GM21786 (cell line): ENCODE measurements at regions not wholly inside any gene's neighbourhood (a gene's known extent, or its start where the extent isn't known, plus 50 kb on each side); places are given as distances from the start of the nearest gene placed in this dataset.
"Not testable (repeated sequence)": the region's sequence is repeated elsewhere in the genome, so short reads cannot be mapped to it uniquely, and the experiment has no call there.

Experiments used
- ATAC-seq: cut with Tn5 transposase; IDR thresholded peaks from one replicate; pipeline ENCODE4 v1.9.1; 2021; ENCODE audit not compliant: unreplicated experiment

DNA sequence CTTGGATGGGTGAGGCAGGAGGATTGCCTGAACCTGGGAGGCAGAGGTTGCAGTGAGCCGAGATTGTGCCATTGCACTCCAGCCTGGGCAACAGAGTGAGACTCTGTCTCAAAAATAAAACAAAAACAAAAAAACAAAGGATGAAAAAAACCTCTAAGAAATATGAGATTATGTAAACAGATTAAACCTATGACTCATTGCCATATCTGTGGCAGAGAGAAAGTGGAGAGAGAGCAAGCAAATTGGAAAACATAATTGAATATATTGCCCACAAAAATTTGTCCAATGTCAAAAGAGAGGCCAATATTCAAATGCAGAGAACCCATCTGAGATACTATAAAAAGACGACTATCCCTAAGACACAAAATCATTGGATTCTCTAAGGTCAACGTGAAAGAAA, 1106.0 kb downstream of the OTOL1 start:
- ATAC-seq: no peak

DNA sequence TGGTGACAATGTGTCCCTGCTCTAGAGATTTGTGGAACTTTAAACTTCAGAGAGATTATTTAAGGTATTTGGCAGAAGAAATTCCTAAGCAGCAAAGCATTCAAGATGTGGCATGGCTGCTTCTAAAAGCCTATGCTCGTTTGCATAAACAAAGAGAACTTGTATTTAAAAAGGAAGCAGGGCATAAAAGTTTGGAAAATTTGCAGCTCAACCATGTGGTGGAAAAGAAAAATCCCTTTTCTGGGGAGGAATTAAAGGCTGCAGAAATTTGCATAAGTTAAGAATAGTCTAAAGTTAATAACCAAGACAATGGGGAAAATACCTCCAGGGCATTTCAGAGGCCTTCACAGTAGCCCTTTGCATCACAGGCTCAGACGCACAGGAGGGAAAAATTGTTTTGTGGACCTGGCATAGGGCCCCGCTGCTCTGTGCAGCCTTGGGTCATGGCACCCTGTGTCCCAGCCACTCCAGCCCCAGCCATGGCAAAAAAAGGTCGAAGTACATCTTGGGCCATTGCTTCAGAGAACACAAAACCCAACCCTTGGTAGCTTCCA, 1109.1 kb downstream of the OTOL1 start:
- ATAC-seq: no peak

DNA sequence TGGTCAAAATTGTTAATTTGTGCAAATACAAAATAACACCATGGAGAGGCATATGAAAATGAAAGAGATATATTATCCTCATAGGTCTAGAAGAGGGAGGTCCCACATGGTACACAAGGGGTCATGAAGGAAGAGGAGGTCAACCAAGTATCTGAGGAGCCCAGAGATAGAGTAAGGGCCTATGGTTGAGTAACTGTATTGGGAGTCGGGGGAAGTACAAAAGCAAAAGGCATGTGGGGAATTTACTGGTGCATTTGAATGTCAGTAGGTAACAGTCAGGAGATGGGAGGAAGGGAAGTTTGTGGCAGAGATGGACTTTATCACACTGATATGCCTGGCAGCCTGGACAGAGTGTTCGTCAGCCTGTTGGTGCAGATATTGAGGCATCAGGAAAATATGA, 1113.7 kb downstream of the OTOL1 start:
- no peak for ATAC-seq

DNA sequence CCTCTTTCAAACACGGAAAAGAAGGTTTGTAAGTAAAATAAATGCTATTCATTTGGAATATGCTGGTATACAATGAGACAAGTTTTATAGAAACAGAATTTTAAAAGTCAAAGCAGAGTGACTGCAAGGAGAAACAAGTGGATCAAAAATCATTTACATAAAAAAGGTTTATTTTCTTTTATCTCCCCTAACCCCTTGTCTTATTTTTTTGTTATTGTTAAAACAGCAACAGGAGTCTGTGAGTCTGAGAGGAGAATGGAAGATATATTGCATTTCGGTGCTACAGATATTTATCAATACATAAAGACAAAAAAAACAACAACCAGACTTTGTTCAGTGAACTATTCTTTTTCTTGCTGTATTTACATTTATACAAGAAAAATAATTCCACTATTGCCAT, 1116.4 kb downstream of the OTOL1 start:
- no peak for ATAC-seq

DNA sequence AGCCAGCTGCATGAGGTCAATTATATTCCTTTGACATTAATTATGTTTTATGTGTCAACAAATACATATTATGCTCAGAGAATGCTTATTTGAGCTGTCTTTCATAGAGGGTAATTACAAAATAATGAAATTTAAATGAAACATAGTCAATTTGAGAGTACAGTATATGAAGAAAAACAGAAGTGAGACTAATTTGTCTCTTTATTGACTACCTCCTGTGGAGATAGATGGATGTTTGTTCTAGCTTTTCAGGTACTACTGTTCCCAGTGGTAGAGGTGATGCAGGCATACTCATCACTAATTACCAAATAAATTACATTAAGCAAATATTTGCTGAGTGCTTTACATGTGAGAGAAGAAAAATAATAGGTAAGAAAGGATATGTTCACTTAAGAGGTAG, 1129.6 kb downstream of the OTOL1 start:
- ATAC-seq: no peak

DNA sequence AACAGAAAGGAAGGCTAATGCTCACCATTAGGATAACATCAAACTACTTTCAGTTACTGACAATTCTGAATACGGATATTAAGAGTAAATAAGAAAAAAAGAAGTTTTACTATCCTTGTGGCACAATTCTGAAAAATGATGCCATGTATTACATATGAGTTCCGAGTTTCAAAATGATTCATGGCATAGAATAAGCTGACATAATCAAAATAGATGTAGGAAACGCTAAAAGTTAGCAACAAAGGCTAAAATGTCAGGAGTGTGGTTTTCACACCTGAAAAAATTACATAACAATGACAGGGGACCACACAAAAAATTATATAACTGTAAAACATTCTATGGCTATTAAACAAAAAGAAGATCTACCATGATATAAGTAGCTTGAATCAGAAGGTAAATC, 1131.9 kb downstream of the OTOL1 start:
- no peak for ATAC-seq

DNA sequence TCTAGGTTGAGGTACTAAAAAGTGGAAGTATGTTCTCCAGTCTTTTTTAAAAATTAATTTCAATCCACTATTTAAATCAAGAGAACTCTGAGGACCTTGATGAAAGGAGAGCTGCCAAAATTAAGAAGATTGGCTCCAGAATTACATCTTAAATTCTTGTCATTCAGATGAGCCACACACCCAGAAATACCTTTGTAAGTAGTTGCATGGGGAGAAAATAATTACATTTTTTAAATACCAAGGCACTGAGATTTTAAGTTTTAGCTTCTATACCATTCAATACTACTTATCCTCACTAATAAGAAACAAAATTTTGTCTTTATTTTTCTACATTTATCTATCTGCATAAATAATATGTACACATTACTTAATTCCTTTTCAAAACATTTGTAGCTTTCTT, 1132.8 kb downstream of the OTOL1 start:
- no peak for ATAC-seq

DNA sequence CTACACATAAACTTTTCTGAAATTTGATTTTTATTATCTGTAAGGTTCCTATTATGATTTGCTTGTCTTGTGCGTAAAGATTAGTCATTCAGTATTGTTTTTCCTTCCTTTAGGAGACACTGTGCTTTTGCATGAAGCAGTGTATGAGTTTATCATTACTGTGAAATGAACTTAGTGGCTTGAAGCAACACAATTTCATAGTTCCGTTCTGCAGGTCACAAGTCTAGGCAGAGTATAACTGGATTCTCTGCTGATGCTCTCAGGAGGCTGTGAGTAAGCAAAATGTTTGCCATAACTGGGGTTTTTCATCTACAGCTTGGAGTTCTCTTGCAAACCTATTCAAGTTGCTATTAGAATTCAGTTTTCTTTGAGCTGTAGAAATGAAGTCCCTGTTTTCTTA, 1136.1 kb downstream of the OTOL1 start:
- no peak for ATAC-seq

DNA sequence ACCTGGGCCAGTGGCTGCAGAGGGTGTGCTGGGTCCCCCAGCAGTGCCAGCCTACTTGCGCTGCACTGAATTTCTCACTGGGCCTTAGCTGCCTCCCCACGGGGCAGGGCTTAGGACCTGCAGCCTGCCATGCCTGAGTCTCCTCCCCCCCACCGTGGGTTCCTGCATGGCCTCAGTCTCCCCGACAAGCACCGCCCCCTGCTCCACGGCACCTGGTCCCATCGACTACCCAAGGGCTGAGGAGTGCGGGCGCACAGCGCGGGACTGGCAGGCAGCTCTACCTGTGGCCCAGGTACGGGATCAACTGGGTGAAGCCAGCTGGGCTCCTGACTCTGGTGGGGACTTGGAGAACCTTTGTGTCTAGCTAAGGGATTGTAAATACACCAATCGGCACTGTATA, 1143.6 kb downstream of the OTOL1 start:
- ATAC-seq: not testable (repeated sequence)

DNA sequence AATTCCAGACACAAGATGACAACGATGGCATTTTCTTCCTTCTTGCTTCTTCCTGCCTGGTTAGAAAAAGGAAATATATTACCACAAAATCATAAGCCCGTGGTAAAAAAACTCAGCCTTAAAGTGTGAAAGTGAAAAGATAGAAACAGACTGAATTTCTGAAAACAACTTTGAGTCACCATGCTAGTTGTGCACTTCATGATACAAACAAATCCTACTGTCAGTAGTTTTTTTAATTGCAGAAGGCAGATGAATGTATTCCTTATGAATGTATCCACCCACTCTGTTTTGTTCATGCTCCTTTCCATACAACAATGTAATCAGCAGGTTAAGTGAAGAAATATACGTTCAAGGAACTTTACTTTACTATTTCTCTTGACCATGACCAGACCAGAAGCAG, 1144.7 kb downstream of the OTOL1 start:
- no peak for ATAC-seq

DNA sequence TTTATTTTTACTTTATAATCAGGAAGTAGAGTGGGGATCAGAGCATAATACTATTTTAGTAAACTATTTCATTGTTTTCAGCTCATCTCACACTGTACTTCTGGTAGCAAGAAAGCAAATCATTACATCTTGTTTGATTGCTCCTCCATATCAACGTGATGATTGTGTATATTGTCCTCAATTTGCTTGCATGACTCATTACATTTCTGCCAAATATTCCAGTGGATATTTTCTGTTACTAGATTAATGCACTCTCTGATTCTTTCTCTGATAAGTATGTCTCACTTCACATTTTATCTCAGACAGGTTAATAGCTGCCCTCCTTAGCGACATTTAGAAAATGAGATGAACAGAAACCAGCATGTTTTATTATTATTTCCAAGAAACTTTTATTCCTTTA, 1145.3 kb downstream of the OTOL1 start:
- ATAC-seq: no peak

DNA sequence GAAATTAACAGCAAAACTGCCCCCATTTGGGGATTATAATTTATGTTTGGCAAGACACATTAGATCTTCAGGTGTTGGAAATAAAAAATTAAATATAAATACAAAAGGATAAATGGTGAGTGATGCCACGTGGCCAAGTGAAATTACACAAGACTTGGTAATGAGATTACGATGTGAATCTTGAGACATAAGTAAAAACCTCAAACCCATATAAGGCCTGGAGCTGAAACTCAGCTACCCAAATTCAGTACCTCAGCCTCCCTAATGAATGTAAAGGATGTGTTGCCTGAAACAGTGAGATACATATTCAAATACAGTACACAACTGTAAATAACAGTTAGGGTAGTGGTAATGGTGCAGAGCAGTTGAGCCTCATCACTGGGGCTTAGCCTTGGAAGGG, 1146.6 kb downstream of the OTOL1 start:
- no peak for ATAC-seq

DNA sequence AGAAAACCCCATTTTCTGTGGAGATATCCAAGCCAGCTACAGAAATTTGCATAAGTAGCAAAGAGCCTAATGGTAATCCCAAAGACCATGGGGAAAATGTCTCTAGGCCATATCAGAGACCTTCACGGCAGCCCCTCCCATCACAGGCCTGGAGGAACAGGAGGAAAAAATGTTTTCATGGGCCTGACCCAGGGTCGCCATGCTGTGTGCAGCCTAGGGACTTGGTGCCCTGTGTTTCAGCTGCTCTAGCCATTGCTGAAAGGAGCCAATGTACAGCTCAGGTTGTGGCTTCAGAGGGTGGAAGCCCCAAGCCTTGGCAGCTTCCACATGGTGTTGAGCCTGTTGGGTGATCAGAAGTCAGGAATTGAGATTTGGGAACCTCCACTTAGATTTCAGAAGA, 1150.7 kb downstream of the OTOL1 start:
- ATAC-seq: no peak

DNA sequence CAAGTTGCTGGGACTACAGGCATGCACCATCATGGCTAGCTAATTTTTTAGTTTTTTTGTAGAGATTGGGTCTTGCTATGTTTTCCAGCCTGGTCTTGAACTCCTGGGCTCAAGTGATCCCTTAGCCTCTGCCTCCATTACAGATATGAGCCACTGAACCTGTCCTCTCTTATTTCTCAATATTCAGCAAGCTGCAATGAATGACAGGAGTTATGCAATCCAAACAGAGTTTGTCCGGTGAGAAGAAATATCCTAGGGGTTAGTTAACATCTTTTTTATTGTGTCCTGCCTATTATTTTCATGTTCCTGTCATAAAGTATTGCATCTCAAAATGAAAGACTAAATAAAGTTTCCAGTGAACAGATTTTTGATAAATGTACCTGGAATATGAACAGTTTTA, 1161.4 kb downstream of the OTOL1 start:
- ATAC-seq: no peak

DNA sequence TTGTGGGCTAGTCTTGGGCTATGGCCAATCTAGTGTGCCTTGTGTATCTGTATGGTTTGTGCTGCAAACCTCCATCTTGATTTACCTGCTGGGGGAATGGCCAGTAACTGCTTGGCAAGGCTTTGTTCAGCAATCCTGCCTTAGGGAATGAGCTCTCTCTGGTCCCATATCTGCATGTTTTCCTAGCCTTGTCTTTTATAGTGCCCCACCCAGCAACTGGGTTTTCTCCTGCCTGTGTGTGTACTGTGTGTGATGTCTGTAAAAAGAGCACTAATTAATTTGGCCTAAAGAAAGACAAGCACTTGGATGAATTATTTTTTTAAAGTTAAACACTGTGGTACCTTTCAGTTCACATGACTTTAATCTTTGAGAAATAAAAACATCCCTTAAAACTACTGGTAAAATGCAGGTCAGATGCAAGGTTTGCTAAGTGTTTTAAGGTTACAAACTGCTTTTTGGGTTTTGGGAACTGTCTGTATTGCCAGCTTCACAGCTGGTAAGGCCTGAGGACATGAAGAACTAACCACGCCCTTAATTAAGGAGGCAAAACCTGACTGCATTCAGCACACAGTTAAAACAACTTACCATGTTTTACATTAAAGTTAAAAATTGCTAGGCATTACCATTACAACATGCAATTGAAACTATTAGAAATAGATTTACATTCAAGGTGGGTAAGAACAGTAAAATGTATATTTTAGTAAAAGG, 1169.2 kb downstream of the OTOL1 start:
- no peak for ATAC-seq

DNA sequence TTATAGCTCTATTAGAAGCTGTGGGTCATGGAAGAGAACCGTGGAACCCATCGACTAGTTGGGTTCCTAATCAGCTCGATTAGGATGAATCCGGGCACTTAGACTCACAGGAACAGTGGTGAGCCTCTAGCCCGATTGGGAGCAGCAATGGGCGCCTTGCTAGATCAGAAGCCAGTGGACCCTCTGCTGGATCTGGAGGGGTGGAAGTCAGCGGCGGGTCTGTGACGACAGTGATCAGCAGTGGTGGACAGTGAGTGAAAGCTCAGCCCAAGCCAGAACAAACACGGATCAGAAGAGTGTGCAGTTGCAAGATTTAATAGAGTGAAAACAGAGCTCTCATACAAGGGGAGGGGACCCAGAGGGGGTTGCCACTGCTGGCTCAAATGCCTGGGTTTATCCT, 1170.2 kb downstream of the OTOL1 start:
- ATAC-seq: no peak

DNA sequence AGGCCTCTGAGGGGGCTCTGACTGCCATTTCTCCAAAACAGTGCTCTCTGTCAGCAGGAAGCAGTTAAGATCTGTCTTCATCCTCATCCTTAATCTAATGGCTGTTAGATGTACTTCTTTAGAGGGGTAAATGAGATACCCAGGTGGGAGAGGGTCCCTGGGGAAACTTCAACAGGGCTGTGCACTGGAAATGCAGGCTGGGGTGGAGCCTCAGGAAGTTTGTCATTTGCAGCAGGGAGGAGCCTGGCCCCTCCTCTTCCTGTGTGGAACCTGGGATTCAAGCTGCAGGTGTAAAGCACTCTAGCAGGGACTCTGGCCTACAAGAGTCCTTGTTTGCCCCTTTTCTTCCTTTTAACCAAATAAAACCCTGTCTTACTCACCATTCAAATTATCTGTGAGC, 1173.6 kb downstream of the OTOL1 start:
- ATAC-seq: no peak

DNA sequence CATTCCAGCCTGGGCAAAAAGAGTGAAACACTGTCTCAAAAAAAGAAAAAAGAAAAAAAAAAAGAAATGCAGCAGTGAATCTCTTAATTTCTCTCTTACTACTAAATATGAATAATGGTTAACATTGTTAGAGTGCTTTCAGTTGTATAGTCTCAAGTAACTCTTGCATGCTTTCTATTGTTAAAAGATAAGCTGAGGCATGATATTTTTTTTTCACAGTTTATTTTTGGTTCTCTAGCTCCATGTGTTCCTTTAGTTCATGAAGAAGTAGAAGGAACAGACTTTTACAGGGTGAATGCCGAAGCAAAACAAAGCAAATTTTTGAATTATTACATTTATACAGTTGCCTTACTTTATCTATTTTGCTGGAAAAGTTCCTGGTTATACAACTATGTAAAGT, 1180.9 kb downstream of the OTOL1 start:
- ATAC-seq: no peak

DNA sequence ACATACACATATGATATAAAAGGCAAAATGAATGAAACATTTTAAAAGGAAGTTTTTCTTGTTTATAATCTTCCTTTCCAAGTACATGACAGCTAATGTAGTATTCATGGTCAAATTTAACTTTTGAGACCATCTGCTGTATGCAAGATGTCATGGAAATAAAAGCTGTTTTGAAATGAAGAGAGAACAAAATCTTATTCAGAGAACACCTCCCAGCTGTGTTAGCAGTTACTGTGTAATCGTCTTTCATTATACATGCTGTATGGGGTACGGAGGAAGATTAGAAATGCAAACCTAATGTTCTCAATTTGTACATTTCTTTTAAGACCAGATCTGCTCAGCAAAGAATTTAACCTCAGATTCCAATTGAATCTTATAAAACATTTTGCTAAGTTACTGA, 1182.3 kb downstream of the OTOL1 start:
- ATAC-seq: no peak

DNA sequence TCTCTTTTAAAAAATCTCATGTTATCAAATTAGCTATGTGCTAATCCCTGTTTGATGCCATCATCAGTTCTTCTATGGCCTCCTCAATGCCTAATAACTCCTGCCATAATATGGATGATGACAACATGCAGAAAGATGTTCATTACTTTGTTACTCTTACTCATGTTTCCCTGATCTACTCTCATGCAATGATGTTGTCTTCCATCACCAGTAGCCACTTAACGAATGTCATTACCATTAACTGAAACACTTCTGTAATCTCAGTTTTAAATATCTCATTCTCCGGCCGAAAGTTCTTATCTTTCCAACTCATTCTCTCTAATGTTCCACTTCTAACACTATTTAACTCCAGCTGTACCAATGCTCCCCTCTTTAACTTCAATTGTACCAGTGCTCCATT, 1187.7 kb downstream of the OTOL1 start:
- no peak for ATAC-seq

DNA sequence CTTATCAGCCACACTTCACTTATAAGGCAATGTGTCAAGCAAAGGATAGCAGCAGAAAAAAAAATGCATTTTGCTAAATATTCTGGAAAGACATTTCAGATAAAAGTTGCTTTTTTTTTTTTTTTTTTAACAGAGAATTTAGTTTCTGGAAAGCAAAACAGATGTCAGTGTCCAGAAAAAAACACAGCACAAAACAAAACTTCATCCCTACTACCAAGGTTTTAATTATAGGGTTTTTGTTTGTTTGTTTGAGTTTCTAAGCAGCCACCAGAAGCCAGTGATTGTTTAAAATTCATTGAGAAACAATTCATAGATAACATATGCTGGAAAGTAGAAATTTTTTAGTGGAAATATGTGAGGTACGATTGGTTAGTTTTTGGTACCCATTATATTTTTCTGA, 1202.7 kb downstream of the OTOL1 start:
- ATAC-seq: no peak

DNA sequence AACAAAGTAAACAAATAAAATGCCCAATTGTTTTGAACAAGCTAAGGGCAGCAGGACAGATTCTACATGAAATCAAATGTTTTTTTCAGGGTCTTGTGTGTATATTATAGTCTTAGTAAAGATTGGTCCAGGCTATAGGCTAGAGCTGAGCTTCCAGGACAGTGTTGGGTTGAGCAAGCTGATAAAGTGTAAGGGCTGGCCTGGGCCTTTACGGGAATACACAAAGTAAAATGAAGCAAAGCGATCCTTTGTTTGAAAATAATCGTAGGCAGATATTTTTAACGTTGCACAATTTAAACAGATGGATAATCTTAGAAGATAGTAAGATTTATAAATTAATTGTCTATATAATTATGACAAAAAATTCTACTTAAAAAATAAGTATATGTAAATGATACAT, 1204.6 kb downstream of the OTOL1 start:
- no peak for ATAC-seq

DNA sequence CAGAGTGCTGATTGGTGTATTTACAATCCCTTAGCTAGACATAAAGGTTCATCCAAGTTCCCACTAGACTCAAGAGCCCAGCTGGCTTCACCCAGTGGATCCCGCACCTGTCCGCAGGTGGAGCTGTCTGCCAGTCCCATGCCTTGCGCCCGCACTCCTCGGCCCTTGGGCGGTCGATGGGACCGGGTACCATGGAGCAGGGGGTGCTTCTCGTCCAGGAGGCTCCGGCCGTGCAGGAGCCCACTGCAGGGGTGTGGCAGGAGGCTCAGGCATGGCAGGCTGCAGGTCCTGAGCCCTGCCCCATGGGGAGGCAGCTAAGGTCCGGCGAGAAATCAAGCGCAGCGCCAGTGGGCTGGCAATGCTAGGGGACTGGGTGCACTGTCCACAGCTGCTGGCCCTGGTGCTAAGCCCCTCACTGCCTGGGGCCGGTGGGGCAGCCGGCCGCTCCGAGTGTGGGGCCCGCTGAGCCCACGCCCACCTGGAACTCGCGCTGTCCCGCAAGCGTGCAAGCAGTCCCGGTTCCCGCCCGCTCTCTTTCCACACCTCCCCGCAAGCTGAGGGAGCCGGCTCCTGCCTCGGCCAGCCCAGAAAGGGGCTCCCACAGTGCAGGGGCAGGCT, 1206.3 kb downstream of the OTOL1 start:
- ATAC-seq: no peak
